RWPE1 (cell line): ENCODE measurements at regions not wholly inside any gene's neighbourhood (a gene's known extent, or its start where the extent isn't known, plus 50 kb on each side); places are given as distances from the start of the nearest gene placed in this dataset.

ENCODE experiments used
- CTCF ChIA-PET: fragments of 350-600 bp; sonication (Branson Sonifier 250); formaldehyde crosslinking; extraction: SDS; loops from one replicate; lab custom pipeline; 2021; lab: Yijun Ruan, JAX
- POLR2A ChIA-PET: fragments of 400-600 bp; formaldehyde crosslinking; extraction: SDS; loops from one replicate; lab custom pipeline; 2020; ENCODE audit warnings: antibody characterized with exemption; ENCODE audit not compliant: low non-redundant PET; lab: Yijun Ruan, JAX
- DNase-seq: peaks from one replicate; pipeline ENCODE4 v3.0.0; 2012; ENCODE audit warnings: low spot score
- H3K27ac ChIP-seq: fragments of 450-650 bp; 2 replicates; pipeline ENCODE4 v1.5.1; 2017
- TF ChIP-seq, protein P1 (sequence below): fragments of 450-650 bp; conservative IDR thresholded peaks from 2 replicates; pipeline ENCODE4 v1.5.1; 2017; ENCODE audit warnings: low read depth, mild to moderate bottlenecking

DNA sequence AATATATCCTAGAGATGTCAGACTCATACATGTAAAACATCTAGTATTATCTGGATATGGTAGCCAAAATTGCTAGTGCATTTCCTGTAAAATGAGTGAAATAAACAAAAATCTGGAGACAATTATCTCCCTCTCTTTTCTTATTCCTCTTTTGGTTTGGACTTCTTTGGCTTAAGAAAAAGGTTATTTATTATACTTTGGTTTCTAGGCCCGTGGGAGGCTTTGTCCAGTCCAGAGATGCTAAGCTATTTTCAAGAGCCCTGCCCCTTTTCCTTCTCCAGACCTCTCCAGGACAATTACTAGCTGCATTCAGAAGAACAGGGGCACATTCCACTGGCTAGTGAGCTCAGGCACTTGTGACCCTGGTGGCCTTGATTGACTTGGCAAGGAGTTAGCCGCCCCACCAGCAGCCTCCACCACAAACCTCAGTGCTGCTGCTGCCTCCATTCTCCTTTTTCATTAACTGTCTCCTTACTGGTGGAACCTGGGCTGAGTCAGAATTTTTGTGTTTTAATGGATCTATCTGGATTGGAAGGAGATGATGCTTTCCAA, 747.3 kb upstream of the TENM4 start:
- CTCF ChIA-PET: no interaction called here
- no peak for DNase-seq
- TF ChIP-seq, protein P1, sequence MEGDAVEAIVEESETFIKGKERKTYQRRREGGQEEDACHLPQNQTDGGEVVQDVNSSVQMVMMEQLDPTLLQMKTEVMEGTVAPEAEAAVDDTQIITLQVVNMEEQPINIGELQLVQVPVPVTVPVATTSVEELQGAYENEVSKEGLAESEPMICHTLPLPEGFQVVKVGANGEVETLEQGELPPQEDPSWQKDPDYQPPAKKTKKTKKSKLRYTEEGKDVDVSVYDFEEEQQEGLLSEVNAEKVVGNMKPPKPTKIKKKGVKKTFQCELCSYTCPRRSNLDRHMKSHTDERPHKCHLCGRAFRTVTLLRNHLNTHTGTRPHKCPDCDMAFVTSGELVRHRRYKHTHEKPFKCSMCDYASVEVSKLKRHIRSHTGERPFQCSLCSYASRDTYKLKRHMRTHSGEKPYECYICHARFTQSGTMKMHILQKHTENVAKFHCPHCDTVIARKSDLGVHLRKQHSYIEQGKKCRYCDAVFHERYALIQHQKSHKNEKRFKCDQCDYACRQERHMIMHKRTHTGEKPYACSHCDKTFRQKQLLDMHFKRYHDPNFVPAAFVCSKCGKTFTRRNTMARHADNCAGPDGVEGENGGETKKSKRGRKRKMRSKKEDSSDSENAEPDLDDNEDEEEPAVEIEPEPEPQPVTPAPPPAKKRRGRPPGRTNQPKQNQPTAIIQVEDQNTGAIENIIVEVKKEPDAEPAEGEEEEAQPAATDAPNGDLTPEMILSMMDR: no peak
- POLR2A ChIA-PET: no interaction called here
- no peak overlapping the region for H3K27ac ChIP-seq

DNA sequence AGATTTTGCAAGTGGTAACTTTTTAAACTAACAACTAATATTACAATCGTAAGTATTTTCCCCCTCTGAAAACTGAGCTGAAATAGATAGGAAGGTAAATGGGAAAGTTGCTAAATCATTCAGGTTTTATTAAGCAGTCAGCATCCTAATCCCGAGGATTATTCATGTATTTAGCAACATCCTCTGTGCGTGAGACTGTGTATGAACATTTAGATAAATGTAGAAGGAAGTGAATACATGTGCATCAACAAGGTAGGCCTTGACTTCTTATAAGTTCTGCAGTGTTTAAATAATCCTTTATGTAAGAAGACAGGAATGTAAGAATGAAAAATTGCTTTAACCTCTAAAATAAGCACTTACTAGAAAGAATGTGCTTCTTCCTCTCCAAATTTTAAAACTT, 745.9 kb upstream of the TENM4 start:
- H3K27ac ChIP-seq: no peak overlapping the region
- TF ChIP-seq, protein P1: no peak
- CTCF ChIA-PET: no interaction called here
- POLR2A ChIA-PET: no interaction called here
- no peak for DNase-seq

- ChIA-PET CTCF (no interaction called here), POLR2A (no interaction called here)
- TF ChIP-seq, protein P1: no peak
- DNase-seq: no peak
- no peak overlapping the region for H3K27ac ChIP-seq
Measured at GRCh38 chr11:80182901-80183300, 742.1 kb upstream of the TENM4 start.

DNA sequence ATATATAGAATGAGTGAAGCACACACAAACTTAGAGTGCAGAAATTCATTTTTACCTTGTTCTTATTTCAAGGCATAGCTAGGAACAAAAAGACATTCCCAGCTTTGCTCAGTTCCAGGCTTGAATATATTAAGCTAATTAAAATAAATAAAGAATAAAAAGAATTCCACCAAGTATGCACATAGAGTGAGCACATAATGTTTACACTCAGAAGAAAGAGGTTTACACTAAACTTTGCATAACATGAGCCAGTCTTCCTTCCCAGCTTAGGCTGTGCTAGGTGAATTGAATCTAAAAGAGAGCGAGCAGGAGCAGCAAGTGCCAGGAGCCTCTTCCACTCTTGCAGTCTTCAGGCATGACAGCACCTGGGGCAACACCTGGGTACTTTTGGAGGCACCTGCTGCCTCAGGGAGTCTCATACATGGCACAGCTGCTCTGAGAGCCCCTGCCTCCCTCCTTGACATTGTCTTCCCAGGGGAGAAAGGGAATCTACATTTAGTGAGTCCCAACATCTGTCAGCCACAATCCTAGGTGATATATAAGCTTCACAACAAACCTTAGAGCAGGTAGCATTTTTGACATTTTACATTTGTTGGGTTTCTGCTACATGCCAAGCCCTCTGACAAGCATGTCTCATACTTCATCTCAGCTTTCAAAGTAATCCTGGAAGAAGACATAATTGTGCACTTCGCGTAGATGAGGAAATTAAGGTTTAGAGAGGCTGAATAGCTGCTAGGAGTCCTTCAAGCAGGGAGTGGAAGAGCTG, 732.7 kb upstream of the TENM4 start:
- no peak for DNase-seq
- ChIA-PET CTCF (no interaction called here), POLR2A (no interaction called here)
- no peak overlapping the region for H3K27ac ChIP-seq
- TF ChIP-seq, protein P1: no peak

DNA sequence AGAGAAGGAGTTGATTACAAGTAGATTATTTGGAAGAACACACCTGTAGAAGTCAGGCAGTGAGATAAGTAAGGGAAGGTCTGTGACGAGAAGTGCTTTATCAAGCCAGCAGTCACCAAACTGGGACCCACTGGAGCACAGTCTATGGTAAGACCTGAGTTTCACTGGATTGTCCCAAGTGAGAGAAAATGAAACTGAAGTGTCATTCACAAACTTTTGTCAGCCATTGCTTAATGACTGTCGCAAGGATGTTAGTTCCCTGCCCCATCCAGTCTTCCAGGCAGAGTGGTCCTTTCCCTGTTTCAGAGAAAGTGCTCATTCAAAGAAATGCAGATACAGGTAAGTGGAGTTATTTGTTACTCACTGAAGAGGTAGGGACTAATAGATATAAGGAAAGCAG, 728.0 kb upstream of the TENM4 start:
- POLR2A ChIA-PET: no interaction called here
- no peak for DNase-seq
- CTCF ChIA-PET: no interaction called here
- TF ChIP-seq, protein P1: no peak
- H3K27ac ChIP-seq: no peak overlapping the region

DNA sequence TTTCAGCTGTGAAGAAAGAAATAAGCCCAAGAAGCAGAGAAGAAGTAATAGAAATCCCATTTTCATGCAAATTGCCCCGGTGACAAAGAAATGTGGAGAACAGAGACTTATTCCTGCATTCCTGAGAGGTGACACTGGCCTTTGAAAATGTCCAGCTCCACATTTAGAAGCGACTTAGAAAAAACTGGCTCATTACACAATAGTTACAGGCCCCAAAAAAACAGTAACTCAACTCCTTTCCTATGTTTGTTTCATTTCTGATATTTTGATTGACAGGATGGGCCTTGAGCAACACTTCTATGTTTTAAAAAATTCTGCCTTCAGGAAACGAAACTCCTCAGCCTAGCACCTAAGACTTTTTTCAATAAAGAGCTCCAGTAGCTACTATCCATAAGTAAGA, 726.9 kb upstream of the TENM4 start:
- CTCF ChIA-PET: no interaction called here
- POLR2A ChIA-PET: no interaction called here
- DNase-seq: no peak
- TF ChIP-seq, protein P1: no peak
- H3K27ac ChIP-seq: no peak overlapping the region
